ENCODE measurements at regions not wholly inside any gene's neighbourhood (a gene's known extent, or its start where the extent isn't known, plus 50 kb on each side); places are given as distances from the start of the nearest gene placed in this dataset.

DNA sequence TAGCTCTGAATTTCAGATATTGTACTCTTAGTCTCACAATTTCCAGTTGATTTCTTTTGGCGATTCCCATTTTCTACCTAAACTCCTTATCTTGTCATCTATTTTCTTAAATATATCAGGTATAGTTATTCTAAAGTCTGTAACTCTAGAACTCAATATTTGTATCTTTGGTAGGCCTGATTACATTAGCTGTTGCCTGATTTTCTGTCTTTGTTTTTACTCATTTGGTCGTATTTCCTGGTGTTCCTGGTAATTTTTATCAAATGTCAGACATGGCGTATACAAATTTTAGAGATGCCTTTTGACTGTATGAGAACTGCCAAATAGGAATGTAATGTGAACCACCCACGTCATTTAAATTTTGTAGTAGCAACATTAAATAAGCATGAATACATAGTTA is 266.7 kb downstream of the ZNF536 start:
- TF ChIP-seq EP300 (IDR thresholded peaks at IDR 0.05) (no peak), POLR2A (IDR thresholded peaks at IDR 0.05) (no peak), CTCF (IDR thresholded peaks at IDR 0.05) (no peak), POLR2AphosphoS5 (IDR thresholded peaks at IDR 0.05) (no peak)
